ENCODE measurements at regions not wholly inside any gene's neighbourhood (a gene's known extent, or its start where the extent isn't known, plus 50 kb on each side); places are given as distances from the start of the nearest gene placed in this dataset.
"Not testable (repeated sequence)": the region's sequence is repeated elsewhere in the genome, so short reads cannot be mapped to it uniquely, and the experiment has no call there.

- Mint-ChIP-seq H3K36me3 (ENCODE audit: insufficient read depth, unreplicated experiment) (no peaks in the 10 kb centered on the region), H3K4me3 (ENCODE audit: low read depth, unreplicated experiment) (no peak overlapping the region), H3K27me3 (ENCODE audit: unreplicated experiment) (peaks cover 31% of the 10 kb centered on the region), H3K4me1 (ENCODE audit: low read depth, unreplicated experiment) (no peaks in the 10 kb centered on the region), H3K9me3 (ENCODE audit: low read depth, unreplicated experiment) (peaks cover 4% of the 10 kb centered on the region), H3K27ac (ENCODE audit: unreplicated experiment) (no peak overlapping the region)
- CTCF ChIA-PET = no interaction called here
- no peak for DNase-seq
- no TSS peak for BruUV-seq (replicated peaks)
- TF ChIP-seq, protein P1, sequence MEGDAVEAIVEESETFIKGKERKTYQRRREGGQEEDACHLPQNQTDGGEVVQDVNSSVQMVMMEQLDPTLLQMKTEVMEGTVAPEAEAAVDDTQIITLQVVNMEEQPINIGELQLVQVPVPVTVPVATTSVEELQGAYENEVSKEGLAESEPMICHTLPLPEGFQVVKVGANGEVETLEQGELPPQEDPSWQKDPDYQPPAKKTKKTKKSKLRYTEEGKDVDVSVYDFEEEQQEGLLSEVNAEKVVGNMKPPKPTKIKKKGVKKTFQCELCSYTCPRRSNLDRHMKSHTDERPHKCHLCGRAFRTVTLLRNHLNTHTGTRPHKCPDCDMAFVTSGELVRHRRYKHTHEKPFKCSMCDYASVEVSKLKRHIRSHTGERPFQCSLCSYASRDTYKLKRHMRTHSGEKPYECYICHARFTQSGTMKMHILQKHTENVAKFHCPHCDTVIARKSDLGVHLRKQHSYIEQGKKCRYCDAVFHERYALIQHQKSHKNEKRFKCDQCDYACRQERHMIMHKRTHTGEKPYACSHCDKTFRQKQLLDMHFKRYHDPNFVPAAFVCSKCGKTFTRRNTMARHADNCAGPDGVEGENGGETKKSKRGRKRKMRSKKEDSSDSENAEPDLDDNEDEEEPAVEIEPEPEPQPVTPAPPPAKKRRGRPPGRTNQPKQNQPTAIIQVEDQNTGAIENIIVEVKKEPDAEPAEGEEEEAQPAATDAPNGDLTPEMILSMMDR (IDR thresholded peaks at IDR 0.05; ENCODE audit: unreplicated experiment) = no peak
- intact Hi-C loops (cut with micrococcal nuclease; ENCODE audit: unreplicated experiment) = no loop called here
Observed at GRCh38 chr7:51551070-51551469, 234.5 kb upstream of the COBL start.

DNA sequence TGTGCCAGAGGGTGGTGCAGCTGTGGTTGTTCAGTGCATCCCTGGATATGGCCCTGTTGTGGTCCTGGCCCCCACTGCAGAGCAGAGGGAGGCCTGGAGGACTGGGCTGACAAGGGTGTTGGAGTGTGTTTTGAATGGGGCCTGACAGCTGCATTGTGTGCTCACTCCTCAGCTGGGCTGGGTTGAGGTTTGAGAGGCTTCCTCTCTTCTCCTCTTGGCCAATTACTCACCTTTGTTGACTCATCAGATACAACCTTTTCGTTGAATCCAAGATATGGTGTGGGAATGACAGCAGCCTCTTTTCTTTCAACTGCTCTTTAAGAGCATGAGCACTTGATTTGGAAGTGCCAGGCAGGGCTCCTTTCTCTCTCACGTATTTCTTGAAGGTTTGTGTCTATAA, 228.5 kb upstream of the COBL start:
- TF ChIP-seq, protein P1 (IDR thresholded peaks at IDR 0.05; ENCODE audit: unreplicated experiment) = no peak
- intact Hi-C loops (cut with micrococcal nuclease; ENCODE audit: unreplicated experiment) = no loop called here
- Mint-ChIP-seq H3K4me3 (ENCODE audit: low read depth, unreplicated experiment) (no peak overlapping the region), H3K4me1 (ENCODE audit: low read depth, unreplicated experiment) (peaks cover 6% of the 10 kb centered on the region), H3K27ac (ENCODE audit: unreplicated experiment) (no peak overlapping the region), H3K27me3 (ENCODE audit: unreplicated experiment) (peaks cover 12% of the 10 kb centered on the region), H3K36me3 (ENCODE audit: insufficient read depth, unreplicated experiment) (no peaks in the 10 kb centered on the region), H3K9me3 (ENCODE audit: low read depth, unreplicated experiment) (no peaks in the 10 kb centered on the region)
- CTCF ChIA-PET = interaction anchor here (1.2 kb wide), 1 partner anchor 34 kb away, joined by 3 read pairs; no protein-coding TSS in a partner anchor
- DNase-seq = no peak
- BruUV-seq (replicated peaks) = no TSS peak

DNA sequence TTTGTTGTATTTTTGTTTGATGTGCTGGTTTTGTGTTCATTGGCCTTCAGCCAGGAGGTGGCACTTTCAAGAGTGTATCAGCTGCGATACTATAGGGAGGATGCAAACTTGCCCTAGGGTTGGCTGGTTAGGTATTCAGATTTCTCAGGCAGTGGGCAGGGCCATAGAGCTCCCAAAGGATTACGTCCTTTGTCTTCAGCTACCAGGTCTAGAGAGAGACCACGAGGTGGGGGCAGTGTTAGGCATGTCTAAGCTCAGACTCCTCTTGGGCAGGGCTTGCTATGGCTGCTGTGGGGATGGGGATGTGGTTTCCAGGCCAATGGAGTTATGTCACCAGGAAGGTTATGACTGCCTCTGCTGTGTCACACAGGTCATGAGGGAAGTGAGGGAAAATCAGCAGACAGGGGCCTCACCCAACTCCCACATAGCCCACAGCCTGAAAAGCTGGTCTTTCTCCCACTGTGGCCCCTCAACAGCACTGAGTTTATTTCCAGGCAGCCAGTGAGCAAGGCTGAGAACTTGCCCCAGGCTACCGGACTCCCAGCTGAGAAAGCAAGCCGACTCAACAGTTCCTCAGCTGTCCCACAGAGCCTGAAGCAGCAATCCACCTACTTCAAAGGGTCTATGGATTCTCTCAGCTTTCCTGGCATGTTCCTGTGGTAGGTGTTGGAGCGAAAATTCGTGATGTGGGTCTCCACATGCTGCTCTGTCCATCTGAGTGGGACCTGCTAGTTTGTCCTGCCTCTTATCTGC, 227.4 kb upstream of the COBL start:
- BruUV-seq (replicated peaks) = no TSS peak
- no peak overlapping the region for H3K4me3 Mint-ChIP-seq (ENCODE audit: low read depth, unreplicated experiment)

DNA sequence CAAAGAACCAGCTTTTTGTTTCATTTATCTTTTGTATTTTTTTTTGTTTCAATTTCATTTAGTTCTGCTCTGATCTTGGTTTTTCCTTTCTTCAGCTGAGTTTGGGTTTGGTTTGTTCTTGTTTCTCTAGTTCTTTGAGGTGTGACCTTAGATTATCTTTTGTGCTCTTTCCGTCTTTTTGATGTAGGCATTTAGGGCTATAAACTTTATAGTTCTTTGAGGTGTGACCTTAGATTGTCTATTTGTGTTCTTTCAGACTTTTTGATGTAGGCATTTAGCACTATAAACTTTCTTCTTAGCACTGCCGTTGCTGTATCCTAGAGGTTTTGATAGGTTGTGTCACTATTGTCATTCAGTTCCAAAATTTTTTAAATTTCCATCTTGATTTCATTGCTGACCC, 224.3 kb upstream of the COBL start:
- H3K36me3 Mint-ChIP-seq (ENCODE audit: insufficient read depth, unreplicated experiment); CTCF ChIA-PET; H3K9me3 Mint-ChIP-seq (ENCODE audit: low read depth, unreplicated experiment); H3K4me1 Mint-ChIP-seq (ENCODE audit: low read depth, unreplicated experiment); intact Hi-C loops (cut with micrococcal nuclease; ENCODE audit: unreplicated experiment); H3K27me3 Mint-ChIP-seq (ENCODE audit: unreplicated experiment); BruUV-seq (replicated peaks); H3K4me3 Mint-ChIP-seq (ENCODE audit: low read depth, unreplicated experiment); H3K27ac Mint-ChIP-seq (ENCODE audit: unreplicated experiment); DNase-seq: not testable (repeated sequence)

More for the DNA sequence above, 227.4 kb upstream of the COBL start:
- no peak overlapping the region for H3K27ac Mint-ChIP-seq (ENCODE audit: unreplicated experiment)
- H3K36me3 Mint-ChIP-seq (ENCODE audit: insufficient read depth, unreplicated experiment) = no peaks in the 10 kb centered on the region
- CTCF ChIA-PET = interaction anchor here (0.7 kb wide), 1 partner anchor 248 kb away, joined by 3 read pairs; no protein-coding TSS in a partner anchor
- peaks cover under 1% of the 10 kb centered on the region for H3K27me3 Mint-ChIP-seq (ENCODE audit: unreplicated experiment)
- intact Hi-C loops (cut with micrococcal nuclease; ENCODE audit: unreplicated experiment) = no loop called here
- no peak for DNase-seq
- TF ChIP-seq, protein P1 (IDR thresholded peaks at IDR 0.05; ENCODE audit: unreplicated experiment) = no peak
- peaks cover 6% of the 10 kb centered on the region for H3K4me1 Mint-ChIP-seq (ENCODE audit: low read depth, unreplicated experiment)
- H3K9me3 Mint-ChIP-seq (ENCODE audit: low read depth, unreplicated experiment) = no peaks in the 10 kb centered on the region

DNA sequence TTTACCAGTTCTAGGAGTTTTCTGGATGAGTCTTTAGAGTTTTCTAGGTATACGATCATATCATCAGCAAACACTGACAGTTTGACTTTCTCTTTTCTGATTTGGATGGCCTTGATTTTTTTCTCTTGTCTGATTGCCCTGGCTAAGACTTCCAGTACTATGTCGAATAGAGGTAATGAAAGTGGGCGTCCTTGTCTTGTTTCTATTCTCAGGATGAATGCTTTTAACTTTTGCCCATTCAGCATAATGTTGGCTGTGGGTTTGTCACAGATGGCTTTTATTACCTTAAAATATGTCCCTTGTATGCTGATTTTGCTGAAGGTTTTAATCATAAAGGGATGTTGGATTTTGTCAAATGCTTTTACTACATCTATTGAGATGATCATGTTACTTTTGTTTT, 223.2 kb upstream of the COBL start:
- TF ChIP-seq, protein P1 (IDR thresholded peaks at IDR 0.05; ENCODE audit: unreplicated experiment) = no peak
- no TSS peak for BruUV-seq (replicated peaks)
- no peaks in the 10 kb centered on the region for H3K9me3 Mint-ChIP-seq (ENCODE audit: low read depth, unreplicated experiment)
- no peak overlapping the region for H3K27ac Mint-ChIP-seq (ENCODE audit: unreplicated experiment)
- no peak for DNase-seq
- H3K36me3 Mint-ChIP-seq (ENCODE audit: insufficient read depth, unreplicated experiment) = no peaks in the 10 kb centered on the region
- CTCF ChIA-PET = no interaction called here
- H3K4me1 Mint-ChIP-seq (ENCODE audit: low read depth, unreplicated experiment) = no peaks in the 10 kb centered on the region
- no peak overlapping the region for H3K4me3 Mint-ChIP-seq (ENCODE audit: low read depth, unreplicated experiment)
- peaks cover 12% of the 10 kb centered on the region for H3K27me3 Mint-ChIP-seq (ENCODE audit: unreplicated experiment)
- intact Hi-C loops (cut with micrococcal nuclease; ENCODE audit: unreplicated experiment) = no loop called here

Data from Calu3 (cell line).